ENCODE measurements at regions not wholly inside any gene's neighbourhood (a gene's known extent, or its start where the extent isn't known, plus 50 kb on each side); places are given as distances from the start of the nearest gene placed in this dataset.

DNA sequence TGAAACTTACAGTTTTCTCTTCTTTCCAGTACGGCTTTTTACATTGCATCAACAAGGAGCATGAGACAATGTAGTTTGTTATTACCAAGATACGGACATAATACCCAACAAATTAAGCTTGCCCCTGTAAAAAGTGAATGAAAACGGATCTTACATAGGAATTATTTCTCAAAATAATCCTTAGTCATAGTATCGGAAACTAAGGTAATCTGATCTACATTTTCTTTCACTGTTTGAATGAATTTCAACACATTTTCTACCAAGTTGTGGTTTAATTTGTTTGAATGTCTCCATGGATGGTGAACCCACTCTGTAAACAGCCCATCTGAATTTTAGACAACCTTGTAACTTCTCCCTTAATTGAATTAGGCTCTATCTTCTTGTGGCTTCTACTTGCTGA lies 90.5 kb downstream of the INHBA start:
- no peak for TF ChIP-seq POLR2AphosphoS5 (IDR thresholded peaks at IDR 0.05)
- TF ChIP-seq POLR2A (IDR thresholded peaks at IDR 0.05), result no peak
- TF ChIP-seq, protein P1, sequence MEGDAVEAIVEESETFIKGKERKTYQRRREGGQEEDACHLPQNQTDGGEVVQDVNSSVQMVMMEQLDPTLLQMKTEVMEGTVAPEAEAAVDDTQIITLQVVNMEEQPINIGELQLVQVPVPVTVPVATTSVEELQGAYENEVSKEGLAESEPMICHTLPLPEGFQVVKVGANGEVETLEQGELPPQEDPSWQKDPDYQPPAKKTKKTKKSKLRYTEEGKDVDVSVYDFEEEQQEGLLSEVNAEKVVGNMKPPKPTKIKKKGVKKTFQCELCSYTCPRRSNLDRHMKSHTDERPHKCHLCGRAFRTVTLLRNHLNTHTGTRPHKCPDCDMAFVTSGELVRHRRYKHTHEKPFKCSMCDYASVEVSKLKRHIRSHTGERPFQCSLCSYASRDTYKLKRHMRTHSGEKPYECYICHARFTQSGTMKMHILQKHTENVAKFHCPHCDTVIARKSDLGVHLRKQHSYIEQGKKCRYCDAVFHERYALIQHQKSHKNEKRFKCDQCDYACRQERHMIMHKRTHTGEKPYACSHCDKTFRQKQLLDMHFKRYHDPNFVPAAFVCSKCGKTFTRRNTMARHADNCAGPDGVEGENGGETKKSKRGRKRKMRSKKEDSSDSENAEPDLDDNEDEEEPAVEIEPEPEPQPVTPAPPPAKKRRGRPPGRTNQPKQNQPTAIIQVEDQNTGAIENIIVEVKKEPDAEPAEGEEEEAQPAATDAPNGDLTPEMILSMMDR (IDR thresholded peaks at IDR 0.05), result no peak
- TF ChIP-seq EP300 (IDR thresholded peaks at IDR 0.05), result no peak
- Histone ChIP-seq H3K4me1 (no peaks in the 10 kb centered on the region), H3K4me3 (no peak overlapping the region), H3K9me3 (no peaks in the 10 kb centered on the region), H3K36me3 (no peaks in the 10 kb centered on the region), H3K27ac (no peak overlapping the region), H3K27me3 (no peaks in the 10 kb centered on the region)
- WGBS, 5 donors, result 82 to 91% (median 88%) methylated on average over 4 of the region's 4 CpGs
- DNase-seq, result no peak
- intact Hi-C loops (cut with DNase I; ENCODE audit: low total_unique reads), result no loop called here

DNA sequence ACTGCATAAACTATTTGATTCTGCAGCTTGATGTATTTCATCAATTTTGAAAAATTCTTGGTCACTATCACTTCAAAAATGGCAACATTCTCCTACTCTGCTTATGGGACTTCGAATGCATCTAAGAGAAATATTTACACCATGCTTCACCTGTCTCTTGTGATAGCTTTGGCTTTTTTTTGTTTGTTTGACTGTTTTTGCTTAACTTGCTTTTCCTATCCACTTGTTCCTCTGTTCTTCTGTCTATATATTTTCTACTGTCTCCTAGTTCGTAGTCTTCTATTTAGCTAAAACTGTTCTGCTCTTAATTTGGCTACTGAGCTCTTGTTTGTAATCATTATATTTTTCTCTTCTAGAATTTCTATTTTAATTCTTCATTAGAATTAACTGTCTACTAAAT lies 94.4 kb downstream of the INHBA start:
- Histone ChIP-seq H3K4me1 (no peaks in the 10 kb centered on the region), H3K4me3 (no peak overlapping the region), H3K9me3 (no peaks in the 10 kb centered on the region), H3K36me3 (no peaks in the 10 kb centered on the region), H3K27ac (no peak overlapping the region), H3K27me3 (no peaks in the 10 kb centered on the region)
- WGBS, 5 donors, result 70 to 76% (median 74%) methylated on average over 2 of the region's 2 CpGs
- no peak for DNase-seq
- intact Hi-C loops (cut with DNase I; ENCODE audit: low total_unique reads), result no loop called here
- TF ChIP-seq POLR2AphosphoS5 (IDR thresholded peaks at IDR 0.05) (no peak), POLR2A (IDR thresholded peaks at IDR 0.05) (no peak)

DNA sequence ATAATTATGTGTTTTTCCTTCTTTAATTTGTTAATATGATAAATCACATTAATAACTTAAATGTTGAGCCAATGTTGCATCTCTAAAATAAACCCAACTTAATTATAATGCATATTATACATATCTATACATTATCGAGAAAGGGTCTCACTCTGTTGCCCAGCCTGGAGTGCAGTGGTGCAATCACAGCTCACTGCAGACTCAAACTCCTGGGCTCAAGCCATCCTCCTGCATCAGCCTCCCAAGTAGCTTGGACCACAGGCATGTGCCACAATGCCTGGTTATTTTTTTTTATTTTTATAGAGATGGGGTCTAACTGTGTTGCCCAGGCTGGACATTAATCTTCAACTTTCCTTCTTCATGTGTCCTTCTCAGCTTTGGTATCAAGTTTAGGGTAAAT lies 98.9 kb downstream of the INHBA start:
- 82 to 95% (median 93%) methylated on average over 1 of the region's 1 CpG for WGBS, 5 donors
- intact Hi-C loops (cut with DNase I; ENCODE audit: low total_unique reads), result no loop called here
- no peaks in the 10 kb centered on the region for H3K4me1 ChIP-seq
- no peak overlapping the region for H3K4me3 ChIP-seq
- no peak for TF ChIP-seq EP300 (IDR thresholded peaks at IDR 0.05)
- TF ChIP-seq, protein P1 (IDR thresholded peaks at IDR 0.05), result no peak
- TF ChIP-seq POLR2A (IDR thresholded peaks at IDR 0.05), result no peak
- no peak for TF ChIP-seq POLR2AphosphoS5 (IDR thresholded peaks at IDR 0.05)
- H3K36me3 ChIP-seq, result no peaks in the 10 kb centered on the region
- DNase-seq, result no peak
- no peaks in the 10 kb centered on the region for H3K27me3 ChIP-seq
- no peaks in the 10 kb centered on the region for H3K9me3 ChIP-seq
- H3K27ac ChIP-seq, result no peak overlapping the region

DNA sequence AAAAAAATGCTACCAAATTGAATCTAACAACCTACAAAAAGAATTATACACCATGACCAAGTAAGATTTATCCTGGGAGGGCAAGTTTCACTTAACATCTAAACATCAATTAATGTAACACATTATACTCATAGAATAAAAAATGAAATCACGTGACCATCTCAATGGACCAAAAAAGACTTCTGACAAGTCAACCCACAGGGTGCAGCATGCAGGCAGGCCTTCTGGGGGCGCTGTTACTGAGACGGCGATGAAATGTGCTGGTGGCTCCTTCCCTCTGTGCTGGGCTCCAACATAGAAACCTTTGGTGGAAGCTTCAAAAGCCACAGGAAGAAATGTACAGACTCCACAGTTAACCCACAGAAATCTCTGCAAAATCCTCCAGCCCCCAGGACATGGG lies 103.1 kb downstream of the INHBA start:
- no peaks in the 10 kb centered on the region for H3K36me3 ChIP-seq
- H3K9me3 ChIP-seq, result peaks cover 0 to 20% (median 9%) of the 10 kb centered on the region in 4 donors
- DNase-seq, result no peak
- H3K27ac ChIP-seq, result no peak overlapping the region
- TF ChIP-seq POLR2AphosphoS5 (IDR thresholded peaks at IDR 0.05) (no peak), EP300 (IDR thresholded peaks at IDR 0.05) (no peak), POLR2A (IDR thresholded peaks at IDR 0.05) (no peak)
- TF ChIP-seq, protein P1 (IDR thresholded peaks at IDR 0.05), result no peak
- H3K4me3 ChIP-seq, result no peak overlapping the region
- no peaks in the 10 kb centered on the region for H3K27me3 ChIP-seq
- intact Hi-C loops (cut with DNase I; ENCODE audit: low total_unique reads), result no loop called here
- 50 to 68% (median 62%) methylated on average over 4 of the region's 4 CpGs for WGBS, 5 donors
- H3K4me1 ChIP-seq, result no peaks in the 10 kb centered on the region

DNA sequence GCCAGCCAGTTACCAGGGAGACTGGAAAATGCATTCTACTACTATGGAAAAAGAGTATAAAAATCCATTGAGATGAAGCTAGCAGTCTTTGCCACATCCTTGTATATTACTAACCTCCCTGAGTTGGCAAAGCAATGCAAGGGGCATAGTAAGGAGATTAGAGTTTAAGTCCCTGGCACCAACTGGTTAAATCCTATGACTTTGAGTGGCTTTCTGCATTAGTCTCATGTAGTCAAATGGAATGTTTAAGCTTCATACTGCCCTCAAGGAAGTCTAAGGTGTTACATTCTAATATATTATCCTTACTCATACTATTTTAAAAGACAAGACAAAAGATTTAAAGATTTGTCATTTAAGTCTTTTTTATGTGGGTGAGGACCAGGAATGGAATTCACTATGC lies 110.1 kb downstream of the INHBA start:
- no peak for DNase-seq
- H3K4me3 ChIP-seq, result no peak overlapping the region
- H3K4me1 ChIP-seq, result no peaks in the 10 kb centered on the region
- TF ChIP-seq POLR2A (IDR thresholded peaks at IDR 0.05), result no peak
- no peak for TF ChIP-seq EP300 (IDR thresholded peaks at IDR 0.05)
- TF ChIP-seq, protein P1 (IDR thresholded peaks at IDR 0.05), result no peak
- no peak for TF ChIP-seq POLR2AphosphoS5 (IDR thresholded peaks at IDR 0.05)
- intact Hi-C loops (cut with DNase I; ENCODE audit: low total_unique reads), result no loop called here
- no peaks in the 10 kb centered on the region for H3K27me3 ChIP-seq
- H3K36me3 ChIP-seq, result no peaks in the 10 kb centered on the region
- H3K9me3 ChIP-seq, result peaks cover 0 to 24% (median 9%) of the 10 kb centered on the region in 4 donors
- no peak overlapping the region for H3K27ac ChIP-seq

Measured in stomach (tissue), 8 donors.